Right atrium auricular region (tissue), 2 donors: ENCODE measurements at regions not wholly inside any gene's neighbourhood (a gene's known extent, or its start where the extent isn't known, plus 50 kb on each side); places are given as distances from the start of the nearest gene placed in this dataset.

Experiments used
- DNase-seq: peaks from one replicate; pipeline ENCODE4 v3.0.0-alpha.2; 2019; ENCODE audit warnings: low spot score
- H3K27ac ChIP-seq, 2 donors: fragments of 200-600 bp; sonication (generic); 1 replicate in 1 of 2; 2 replicates in 1 of 2; pipeline ENCODE4 v1.5.1; 2016 to 2019
- H3K27me3 ChIP-seq, 2 donors: fragments of 200-600 bp; sonication (generic); one replicate each; pipeline versions ENCODE4 v1.5.1 to v1.6.0; 2017 to 2019
- H3K36me3 ChIP-seq: fragments of 200-600 bp; sonication (generic); one replicate; pipeline ENCODE4 v1.5.1; 2016
- H3K4me1 ChIP-seq, 2 donors: fragments of 200-600 bp; sonication (generic); one replicate each; pipeline versions ENCODE4 v1.5.1 to v1.6.0; 2017 to 2019
- H3K4me3 ChIP-seq, 2 donors: fragments of 200-600 bp; sonication (generic); 1 replicate in 1 of 2; 2 replicates in 1 of 2; pipeline ENCODE4 v1.5.1; 2017 to 2019; ENCODE audit warnings: mild to moderate bottlenecking in 1 of 2, moderate library complexity in 1 of 2
- H3K9me3 ChIP-seq, 2 donors: fragments of 200-600 bp; sonication (generic); one replicate each; pipeline ENCODE4 v1.5.1; 2019
- CTCF ChIP-seq, 2 donors: fragments of 200-600 bp; sonication (generic); IDR thresholded peaks; one replicate each; pipeline ENCODE4 v1.5.1; 2019; ENCODE audit warnings: antibody characterized with exemption in 2 of 2

DNA sequence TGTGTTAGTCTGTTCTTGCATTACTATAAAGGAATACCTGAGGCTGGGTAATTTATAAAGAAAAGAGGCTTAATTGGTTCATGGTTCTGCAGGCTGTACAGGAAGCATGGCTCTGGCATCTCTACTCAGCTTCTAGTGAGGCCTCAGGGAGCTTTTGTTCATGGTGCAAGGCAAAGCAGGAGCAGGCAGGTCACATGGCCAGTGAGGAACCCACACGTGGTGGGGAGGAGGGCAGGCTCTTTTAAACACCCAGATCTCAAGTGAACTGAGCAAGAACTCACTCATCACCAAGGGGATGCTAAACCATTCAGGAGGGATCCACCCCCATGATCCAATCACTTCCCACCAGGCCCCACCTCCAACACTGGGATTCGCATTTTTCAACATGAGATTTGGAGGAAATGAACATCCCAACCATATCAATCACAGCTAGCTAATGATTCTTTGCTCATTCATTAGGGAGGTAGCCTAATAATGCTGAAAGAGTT, 51.4 kb upstream of the RAP1A start:
- Histone ChIP-seq H3K36me3 (no peaks in the 10 kb centered on the region), H3K9me3 (no peaks in the 10 kb centered on the region), H3K27ac (no peak overlapping the region), H3K4me1 (peaks cover 0 to 9% of the 10 kb centered on the region in 2 donors), H3K4me3 (no peak overlapping the region), H3K27me3 (no peaks in the 10 kb centered on the region)
- no peak for DNase-seq
- no peak for TF ChIP-seq CTCF (IDR thresholded peaks at IDR 0.05)
